ENCODE measurements at regions not wholly inside any gene's neighbourhood (a gene's known extent, or its start where the extent isn't known, plus 50 kb on each side); places are given as distances from the start of the nearest gene placed in this dataset.
A peak's percentile ranks its signal among the peaks of the same experiment; 100 is the strongest.
"Not testable (repeated sequence)": the region's sequence is repeated elsewhere in the genome, so short reads cannot be mapped to it uniquely, and the experiment has no call there.

- not testable (repeated sequence) for H3K4me1 ChIP-seq (ENCODE audit: control insufficient read depth in 2 of 2, insufficient read depth in 2 of 2, low read length in 2 of 2); H3K9ac ChIP-seq (ENCODE audit: low read depth in 1 of 2, low read length in 2 of 2); H3K36me3 ChIP-seq (ENCODE audit: control insufficient read depth in 2 of 2, insufficient read depth in 2 of 2, low read length in 2 of 2); H3K4me3 ChIP-seq (ENCODE audit: low read length in 2 of 2); H3K27me3 ChIP-seq (ENCODE audit: control insufficient read depth in 2 of 2, insufficient read depth in 2 of 2, low read length in 2 of 2); H3K27ac ChIP-seq (ENCODE audit: low read depth in 2 of 2, low read length in 2 of 2); H3K9me3 ChIP-seq (ENCODE audit: control insufficient read depth in 2 of 2, low read length in 2 of 2)
These were observed 69.0 kb upstream of the FHIP2A start for GRCh38 chr10:114752570-114752969.

GRCh38 chr10:114753126-114753525, 68.5 kb upstream of the FHIP2A start:
- no peak overlapping the region for H3K9ac ChIP-seq (ENCODE audit: low read depth in 1 of 2, low read length in 2 of 2)
- H3K36me3 ChIP-seq (ENCODE audit: control insufficient read depth in 2 of 2, insufficient read depth in 2 of 2, low read length in 2 of 2), result no peaks in the 10 kb centered on the region
- no peaks in the 10 kb centered on the region for H3K9me3 ChIP-seq (ENCODE audit: control insufficient read depth in 2 of 2, low read length in 2 of 2)
- no peak overlapping the region for H3K4me3 ChIP-seq (ENCODE audit: low read length in 2 of 2)
- no peaks in the 10 kb centered on the region for H3K4me1 ChIP-seq (ENCODE audit: control insufficient read depth in 2 of 2, insufficient read depth in 2 of 2, low read length in 2 of 2)
- H3K27ac ChIP-seq (ENCODE audit: low read depth in 2 of 2, low read length in 2 of 2), result no peak overlapping the region
- H3K27me3 ChIP-seq (ENCODE audit: control insufficient read depth in 2 of 2, insufficient read depth in 2 of 2, low read length in 2 of 2), result no peaks in the 10 kb centered on the region

- no peaks in the 10 kb centered on the region for H3K36me3 ChIP-seq (ENCODE audit: control insufficient read depth in 2 of 2, insufficient read depth in 2 of 2, low read length in 2 of 2)
- no peak overlapping the region for H3K4me3 ChIP-seq (ENCODE audit: low read length in 2 of 2)
- H3K27me3 ChIP-seq (ENCODE audit: control insufficient read depth in 2 of 2, insufficient read depth in 2 of 2, low read length in 2 of 2), result no peaks in the 10 kb centered on the region
- no peak overlapping the region for H3K27ac ChIP-seq (ENCODE audit: low read depth in 2 of 2, low read length in 2 of 2)
- H3K4me1 ChIP-seq (ENCODE audit: control insufficient read depth in 2 of 2, insufficient read depth in 2 of 2, low read length in 2 of 2), result no peaks in the 10 kb centered on the region
- H3K9ac ChIP-seq (ENCODE audit: low read depth in 1 of 2, low read length in 2 of 2), result no peak overlapping the region
- H3K9me3 ChIP-seq (ENCODE audit: control insufficient read depth in 2 of 2, low read length in 2 of 2), result no peaks in the 10 kb centered on the region
These were observed 66.9 kb upstream of the FHIP2A start for GRCh38 chr10:114754445-114755320.

- Histone ChIP-seq H3K27ac (ENCODE audit: low read depth in 2 of 2, low read length in 2 of 2) (no peak overlapping the region), H3K4me3 (ENCODE audit: low read length in 2 of 2) (no peak overlapping the region), H3K36me3 (ENCODE audit: control insufficient read depth in 2 of 2, insufficient read depth in 2 of 2, low read length in 2 of 2) (no peaks in the 10 kb centered on the region), H3K9me3 (ENCODE audit: control insufficient read depth in 2 of 2, low read length in 2 of 2) (no peaks in the 10 kb centered on the region), H3K9ac (ENCODE audit: low read depth in 1 of 2, low read length in 2 of 2) (no peak overlapping the region), H3K27me3 (ENCODE audit: control insufficient read depth in 2 of 2, insufficient read depth in 2 of 2, low read length in 2 of 2) (no peaks in the 10 kb centered on the region), H3K4me1 (ENCODE audit: control insufficient read depth in 2 of 2, insufficient read depth in 2 of 2, low read length in 2 of 2) (no peaks in the 10 kb centered on the region)
These were observed 66.0 kb upstream of the FHIP2A start for GRCh38 chr10:114755537-114755936.

GRCh38 chr10:114758331-114758730, 63.2 kb upstream of the FHIP2A start:
- H3K9ac ChIP-seq (ENCODE audit: low read depth in 1 of 2, low read length in 2 of 2), result no peak overlapping the region
- H3K27ac ChIP-seq (ENCODE audit: low read depth in 2 of 2, low read length in 2 of 2), result no peak overlapping the region
- H3K27me3 ChIP-seq (ENCODE audit: control insufficient read depth in 2 of 2, insufficient read depth in 2 of 2, low read length in 2 of 2), result no peaks in the 10 kb centered on the region
- H3K36me3 ChIP-seq (ENCODE audit: control insufficient read depth in 2 of 2, insufficient read depth in 2 of 2, low read length in 2 of 2), result no peaks in the 10 kb centered on the region
- H3K4me3 ChIP-seq (ENCODE audit: low read length in 2 of 2), result no peak overlapping the region
- H3K9me3 ChIP-seq (ENCODE audit: control insufficient read depth in 2 of 2, low read length in 2 of 2), result no peaks in the 10 kb centered on the region
- H3K4me1 ChIP-seq (ENCODE audit: control insufficient read depth in 2 of 2, insufficient read depth in 2 of 2, low read length in 2 of 2), result no peaks in the 10 kb centered on the region

- H3K27me3 ChIP-seq (ENCODE audit: control insufficient read depth in 2 of 2, insufficient read depth in 2 of 2, low read length in 2 of 2), result no peaks in the 10 kb centered on the region
- no peak overlapping the region for H3K27ac ChIP-seq (ENCODE audit: low read depth in 2 of 2, low read length in 2 of 2)
- H3K4me1 ChIP-seq (ENCODE audit: control insufficient read depth in 2 of 2, insufficient read depth in 2 of 2, low read length in 2 of 2), result peaks cover 0 to 3% of the 10 kb centered on the region in 2 donors
- no peaks in the 10 kb centered on the region for H3K9me3 ChIP-seq (ENCODE audit: control insufficient read depth in 2 of 2, low read length in 2 of 2)
- no peak overlapping the region for H3K9ac ChIP-seq (ENCODE audit: low read depth in 1 of 2, low read length in 2 of 2)
- no peaks in the 10 kb centered on the region for H3K36me3 ChIP-seq (ENCODE audit: control insufficient read depth in 2 of 2, insufficient read depth in 2 of 2, low read length in 2 of 2)
- no peak overlapping the region for H3K4me3 ChIP-seq (ENCODE audit: low read length in 2 of 2)
These were observed 60.1 kb upstream of the FHIP2A start for GRCh38 chr10:114761205-114762193.

- Histone ChIP-seq H3K4me3 (ENCODE audit: low read length in 2 of 2) (no peak overlapping the region), H3K9ac (ENCODE audit: low read depth in 1 of 2, low read length in 2 of 2) (no peak overlapping the region), H3K9me3 (ENCODE audit: control insufficient read depth in 2 of 2, low read length in 2 of 2) (no peaks in the 10 kb centered on the region), H3K4me1 (ENCODE audit: control insufficient read depth in 2 of 2, insufficient read depth in 2 of 2, low read length in 2 of 2) (peaks cover 9 to 12% of the 10 kb centered on the region in 2 donors), H3K27me3 (ENCODE audit: control insufficient read depth in 2 of 2, insufficient read depth in 2 of 2, low read length in 2 of 2) (no peaks in the 10 kb centered on the region), H3K36me3 (ENCODE audit: control insufficient read depth in 2 of 2, insufficient read depth in 2 of 2, low read length in 2 of 2) (no peaks in the 10 kb centered on the region), H3K27ac (ENCODE audit: low read depth in 2 of 2, low read length in 2 of 2) (no peak overlapping the region)
These were observed 58.8 kb upstream of the FHIP2A start for GRCh38 chr10:114762811-114763210.

GRCh38 chr10:114764656-114765055, 56.9 kb upstream of the FHIP2A start:
- H3K27ac ChIP-seq (ENCODE audit: low read depth in 2 of 2, low read length in 2 of 2), result no peak overlapping the region
- no peak overlapping the region for H3K4me3 ChIP-seq (ENCODE audit: low read length in 2 of 2)
- no peak overlapping the region for H3K9ac ChIP-seq (ENCODE audit: low read depth in 1 of 2, low read length in 2 of 2)
- no peaks in the 10 kb centered on the region for H3K27me3 ChIP-seq (ENCODE audit: control insufficient read depth in 2 of 2, insufficient read depth in 2 of 2, low read length in 2 of 2)
- peaks cover 9 to 12% of the 10 kb centered on the region in 2 donors for H3K4me1 ChIP-seq (ENCODE audit: control insufficient read depth in 2 of 2, insufficient read depth in 2 of 2, low read length in 2 of 2)
- H3K9me3 ChIP-seq (ENCODE audit: control insufficient read depth in 2 of 2, low read length in 2 of 2), result no peaks in the 10 kb centered on the region
- no peaks in the 10 kb centered on the region for H3K36me3 ChIP-seq (ENCODE audit: control insufficient read depth in 2 of 2, insufficient read depth in 2 of 2, low read length in 2 of 2)

GRCh38 chr10:114766470-114766869, 55.1 kb upstream of the FHIP2A start:
- no peaks in the 10 kb centered on the region for H3K36me3 ChIP-seq (ENCODE audit: control insufficient read depth in 2 of 2, insufficient read depth in 2 of 2, low read length in 2 of 2)
- H3K27me3 ChIP-seq (ENCODE audit: control insufficient read depth in 2 of 2, insufficient read depth in 2 of 2, low read length in 2 of 2), result no peaks in the 10 kb centered on the region
- H3K4me3 ChIP-seq (ENCODE audit: low read length in 2 of 2), result peak overlapping the region; percentile 36 to 65
- no peak overlapping the region for H3K27ac ChIP-seq (ENCODE audit: low read depth in 2 of 2, low read length in 2 of 2)
- H3K4me1 ChIP-seq (ENCODE audit: control insufficient read depth in 2 of 2, insufficient read depth in 2 of 2, low read length in 2 of 2), result peaks cover 9 to 12% of the 10 kb centered on the region in 2 donors
- H3K9ac ChIP-seq (ENCODE audit: low read depth in 1 of 2, low read length in 2 of 2), result no peak overlapping the region
- H3K9me3 ChIP-seq (ENCODE audit: control insufficient read depth in 2 of 2, low read length in 2 of 2), result no peaks in the 10 kb centered on the region

All from mucosa of rectum (tissue), 2 donors.